ENCODE measurements at regions not wholly inside any gene's neighbourhood (a gene's known extent, or its start where the extent isn't known, plus 50 kb on each side); places are given as distances from the start of the nearest gene placed in this dataset.

- Histone ChIP-seq H3K27ac (no peak overlapping the region), H3K4me3 (peak overlapping the region; percentile 28), H3K36me3 (no peaks in the 10 kb centered on the region), H3K9me3 (no peaks in the 10 kb centered on the region), H3K4me1 (ENCODE audit: control insufficient read depth in 1 of 2, low read depth in 2 of 2) (peaks cover 8 to 12% of the 10 kb centered on the region in 2 donors), H3K27me3 (replicated peaks; ENCODE audit: insufficient read depth) (no peaks in the 10 kb centered on the region)
- DNase-seq (ENCODE audit: low spot score) (no peak), ATAC-seq (ENCODE audit: insufficient number of reproducible peaks, low FRiP score, low read depth) (peak; percentile 87)
- no peak for TF ChIP-seq CTCF (IDR thresholded peaks at IDR 0.05)
Observed at GRCh38 chr9:21549251-21549765, 67.2 kb upstream of the IFNE start.

- no peak for ATAC-seq (ENCODE audit: insufficient number of reproducible peaks, low FRiP score, low read depth)
- DNase-seq (ENCODE audit: low spot score), result no peak
- TF ChIP-seq CTCF (IDR thresholded peaks at IDR 0.05), result no peak
- no peaks in the 10 kb centered on the region for H3K9me3 ChIP-seq
- H3K36me3 ChIP-seq, result no peaks in the 10 kb centered on the region
- no peak overlapping the region for H3K27ac ChIP-seq
- no peaks in the 10 kb centered on the region for H3K27me3 ChIP-seq (replicated peaks; ENCODE audit: insufficient read depth)
- H3K4me3 ChIP-seq, result peak overlapping the region; percentile 28
- H3K4me1 ChIP-seq (ENCODE audit: control insufficient read depth in 1 of 2, low read depth in 2 of 2), result peaks cover 8 to 12% of the 10 kb centered on the region in 2 donors
Observed at GRCh38 chr9:21549890-21550289, 67.8 kb upstream of the IFNE start.

GRCh38 chr9:21550392-21550791, 68.3 kb upstream of the IFNE start:
- DNase-seq (ENCODE audit: low spot score) (no peak), ATAC-seq (ENCODE audit: insufficient number of reproducible peaks, low FRiP score, low read depth) (no peak)
- TF ChIP-seq CTCF (IDR thresholded peaks at IDR 0.05), result no peak
- no peak overlapping the region for H3K27ac ChIP-seq
- H3K4me3 ChIP-seq, result no peak overlapping the region
- H3K36me3 ChIP-seq, result no peaks in the 10 kb centered on the region
- no peaks in the 10 kb centered on the region for H3K9me3 ChIP-seq
- H3K27me3 ChIP-seq (replicated peaks; ENCODE audit: insufficient read depth), result no peaks in the 10 kb centered on the region
- H3K4me1 ChIP-seq (ENCODE audit: control insufficient read depth in 1 of 2, low read depth in 2 of 2), result peaks cover 8 to 12% of the 10 kb centered on the region in 2 donors

- no peak overlapping the region for H3K27ac ChIP-seq
- TF ChIP-seq CTCF (IDR thresholded peaks at IDR 0.05), result no peak
- DNase-seq (ENCODE audit: low spot score) (no peak), ATAC-seq (ENCODE audit: insufficient number of reproducible peaks, low FRiP score, low read depth) (no peak)
- H3K9me3 ChIP-seq, result no peaks in the 10 kb centered on the region
- no peaks in the 10 kb centered on the region for H3K27me3 ChIP-seq (replicated peaks; ENCODE audit: insufficient read depth)
- no peaks in the 10 kb centered on the region for H3K36me3 ChIP-seq
- peaks cover 8 to 12% of the 10 kb centered on the region in 2 donors for H3K4me1 ChIP-seq (ENCODE audit: control insufficient read depth in 1 of 2, low read depth in 2 of 2)
- no peak overlapping the region for H3K4me3 ChIP-seq
Observed at GRCh38 chr9:21551401-21551800, 69.3 kb upstream of the IFNE start.

GRCh38 chr9:21552244-21553170, 70.4 kb upstream of the IFNE start:
- Histone ChIP-seq H3K27ac (no peak overlapping the region), H3K9me3 (no peaks in the 10 kb centered on the region), H3K27me3 (replicated peaks; ENCODE audit: insufficient read depth) (no peaks in the 10 kb centered on the region), H3K4me1 (ENCODE audit: control insufficient read depth in 1 of 2, low read depth in 2 of 2) (peaks cover 8 to 12% of the 10 kb centered on the region in 2 donors), H3K36me3 (no peaks in the 10 kb centered on the region), H3K4me3 (no peak overlapping the region)
- no peak for TF ChIP-seq CTCF (IDR thresholded peaks at IDR 0.05)
- no peak for DNase-seq (ENCODE audit: low spot score)
- no peak for ATAC-seq (ENCODE audit: insufficient number of reproducible peaks, low FRiP score, low read depth)
